ENCODE measurements at regions not wholly inside any gene's neighbourhood (a gene's known extent, or its start where the extent isn't known, plus 50 kb on each side); places are given as distances from the start of the nearest gene placed in this dataset.
"Not testable (repeated sequence)": the region's sequence is repeated elsewhere in the genome, so short reads cannot be mapped to it uniquely, and the experiment has no call there.

DNA sequence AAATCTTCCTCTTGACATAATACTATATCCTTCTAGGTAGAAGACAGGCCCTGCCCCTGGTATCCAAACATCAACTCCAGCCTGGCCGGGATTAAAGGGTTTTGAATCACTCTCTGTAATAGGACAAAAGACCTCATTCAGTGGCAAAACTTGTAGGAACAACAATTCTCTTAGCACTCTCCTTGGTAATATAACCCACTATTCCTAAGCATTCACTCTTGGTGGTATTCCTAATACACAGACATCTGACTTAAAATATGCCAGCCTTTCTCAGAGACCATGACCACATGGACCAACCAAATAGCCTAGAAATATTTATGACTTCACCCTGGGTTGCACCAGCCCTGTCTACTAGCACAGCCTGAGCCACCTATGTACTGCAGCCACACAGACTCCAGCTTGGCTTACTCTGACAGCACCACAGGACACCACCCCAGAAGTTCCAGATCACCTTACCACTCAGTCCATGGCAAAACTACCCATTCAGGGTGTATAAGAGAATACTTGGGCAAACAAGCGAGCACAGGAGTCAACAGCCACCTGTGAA is 244.9 kb upstream of the NEBL start:
- DNase-seq (ENCODE audit: low spot score), result no peak

DNA sequence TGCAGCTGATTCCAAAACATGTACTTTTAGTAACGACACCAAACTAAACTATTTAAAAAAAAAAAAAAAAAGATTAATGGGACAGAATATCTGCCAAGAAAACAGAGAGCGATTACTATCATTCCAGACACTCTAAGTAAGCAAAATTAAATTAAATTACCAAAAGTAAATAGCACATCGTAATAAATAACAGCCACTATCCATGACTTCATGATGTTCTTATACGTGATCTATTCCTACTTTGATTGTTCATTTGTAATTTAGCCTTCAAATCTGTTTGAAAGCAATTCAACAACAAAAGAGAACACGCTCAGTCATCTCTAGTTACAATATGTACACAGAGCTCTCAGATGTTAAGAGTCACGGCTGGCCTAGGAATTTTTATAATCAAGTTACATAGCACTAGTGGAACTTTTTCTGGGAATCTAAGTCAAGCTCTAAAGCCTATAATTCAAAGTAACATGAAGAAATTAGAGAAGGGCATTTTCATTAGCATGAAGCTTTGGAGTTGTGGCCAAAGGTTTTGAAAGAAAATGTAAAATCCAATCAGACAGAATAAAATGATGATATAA is 241.7 kb upstream of the NEBL start:
- no peak for DNase-seq (ENCODE audit: low spot score)

DNA sequence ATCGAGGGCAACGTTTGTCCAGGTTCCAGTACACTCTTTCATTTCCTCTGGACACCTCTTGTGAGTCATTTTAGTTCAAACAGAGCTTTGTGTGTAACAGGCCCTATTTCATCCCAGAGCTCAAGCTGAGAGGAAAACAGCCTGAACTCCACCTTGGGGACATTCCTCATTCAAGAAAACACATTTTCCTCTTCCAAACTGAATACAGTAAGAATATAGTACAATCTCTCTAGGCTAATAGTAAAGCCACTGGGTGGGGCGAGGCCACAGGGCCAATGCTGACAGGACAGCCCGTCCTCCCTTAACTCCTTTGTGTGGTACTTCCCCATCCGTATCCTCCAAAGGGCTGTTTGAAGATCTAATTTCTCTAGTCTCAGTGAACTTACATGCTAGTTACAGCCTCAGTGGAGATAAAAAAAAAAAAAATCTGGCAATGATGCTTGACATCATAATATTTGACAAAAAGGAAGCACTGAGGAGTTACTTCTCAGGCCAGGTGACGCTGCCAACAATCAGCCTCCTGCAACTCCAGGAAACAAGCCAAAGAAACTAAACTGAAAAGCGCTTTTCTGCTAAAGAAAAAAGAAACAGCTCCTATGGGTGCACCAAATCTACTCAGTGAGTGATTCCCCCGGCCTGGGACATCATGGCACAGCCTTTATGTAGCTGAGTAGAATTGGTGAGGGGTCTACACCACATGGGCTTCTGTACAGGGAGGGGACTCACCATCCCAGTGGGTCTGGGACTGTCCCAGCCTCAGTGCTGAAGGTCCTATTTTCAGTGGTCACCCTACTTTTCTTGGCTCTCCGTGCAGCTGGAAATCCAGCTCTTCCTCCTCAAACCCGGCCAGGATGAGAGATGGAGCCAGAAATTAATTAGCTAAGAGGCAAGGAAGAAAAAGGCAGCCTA is 238.2 kb upstream of the NEBL start:
- no peak for DNase-seq (ENCODE audit: low spot score)

DNA sequence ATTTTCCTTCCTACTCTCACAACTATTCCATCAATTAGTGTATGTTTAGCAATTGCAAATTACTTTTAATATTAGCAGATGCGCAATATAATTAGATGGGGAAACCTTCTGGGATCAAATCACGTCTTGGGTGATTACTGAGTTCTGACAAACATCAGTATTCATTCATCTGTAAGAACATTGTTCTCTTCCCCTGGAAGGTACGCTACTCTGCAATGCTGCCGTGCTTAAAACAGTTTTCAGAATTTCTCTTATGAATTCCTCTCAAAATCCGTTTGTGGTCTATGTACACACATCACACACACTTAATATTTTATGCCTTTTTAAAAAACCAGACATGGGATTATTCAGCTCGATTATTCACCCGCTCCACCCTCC is 237.5 kb upstream of the NEBL start:
- DNase-seq (ENCODE audit: low spot score), result no peak

DNA sequence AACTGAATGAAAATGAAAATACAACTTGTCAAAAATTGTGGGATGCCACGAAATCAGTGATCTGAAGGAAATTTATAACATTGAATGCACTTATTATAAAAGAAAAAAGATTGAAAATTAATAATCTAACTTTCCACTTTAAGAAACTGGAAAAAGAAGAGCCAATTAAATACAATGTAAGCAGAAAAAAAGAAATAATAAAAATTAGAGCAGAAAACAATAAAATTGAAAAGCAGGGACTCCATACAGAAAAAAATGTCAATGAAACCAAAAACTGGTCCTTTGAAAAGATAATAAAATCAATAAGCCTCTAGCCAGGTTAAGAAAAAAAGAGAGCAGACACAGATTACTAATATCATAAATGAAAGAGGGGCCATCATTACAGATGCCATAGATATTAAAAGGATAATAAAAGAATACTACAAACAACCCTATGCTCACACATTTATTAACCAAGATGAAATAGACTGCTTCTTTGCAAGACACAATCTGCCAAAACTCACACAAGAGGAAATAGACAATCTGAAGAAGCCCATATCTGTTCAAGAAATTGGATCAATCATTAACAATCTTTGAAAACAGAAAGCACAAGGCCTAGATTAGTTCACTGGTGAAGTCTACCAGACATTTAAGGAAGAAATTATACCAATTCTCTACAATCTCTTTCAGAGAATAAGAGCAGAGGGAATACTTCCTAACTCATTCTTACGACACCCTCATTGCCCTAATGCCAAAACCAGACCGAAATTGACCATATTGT is 233.8 kb upstream of the NEBL start:
- DNase-seq (ENCODE audit: low spot score), result no peak

DNA sequence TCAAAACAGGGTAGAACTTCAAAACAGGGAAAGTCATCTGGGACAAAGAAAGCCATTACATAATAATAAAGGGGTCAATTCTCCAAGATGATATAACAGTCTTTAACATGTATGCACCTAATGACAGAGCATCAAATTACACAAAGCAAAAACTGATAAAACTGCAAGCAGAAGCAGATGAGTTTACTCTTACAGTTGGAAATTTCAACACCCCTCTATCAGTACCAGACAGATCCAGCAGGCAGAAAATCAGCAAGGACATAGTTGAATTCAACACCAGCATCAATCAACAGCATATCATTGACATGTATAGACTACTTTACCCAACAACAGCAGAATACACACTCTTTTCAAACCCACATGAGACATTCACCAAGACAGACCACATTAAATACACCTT is 233.0 kb upstream of the NEBL start:
- no peak for DNase-seq (ENCODE audit: low spot score)

DNA sequence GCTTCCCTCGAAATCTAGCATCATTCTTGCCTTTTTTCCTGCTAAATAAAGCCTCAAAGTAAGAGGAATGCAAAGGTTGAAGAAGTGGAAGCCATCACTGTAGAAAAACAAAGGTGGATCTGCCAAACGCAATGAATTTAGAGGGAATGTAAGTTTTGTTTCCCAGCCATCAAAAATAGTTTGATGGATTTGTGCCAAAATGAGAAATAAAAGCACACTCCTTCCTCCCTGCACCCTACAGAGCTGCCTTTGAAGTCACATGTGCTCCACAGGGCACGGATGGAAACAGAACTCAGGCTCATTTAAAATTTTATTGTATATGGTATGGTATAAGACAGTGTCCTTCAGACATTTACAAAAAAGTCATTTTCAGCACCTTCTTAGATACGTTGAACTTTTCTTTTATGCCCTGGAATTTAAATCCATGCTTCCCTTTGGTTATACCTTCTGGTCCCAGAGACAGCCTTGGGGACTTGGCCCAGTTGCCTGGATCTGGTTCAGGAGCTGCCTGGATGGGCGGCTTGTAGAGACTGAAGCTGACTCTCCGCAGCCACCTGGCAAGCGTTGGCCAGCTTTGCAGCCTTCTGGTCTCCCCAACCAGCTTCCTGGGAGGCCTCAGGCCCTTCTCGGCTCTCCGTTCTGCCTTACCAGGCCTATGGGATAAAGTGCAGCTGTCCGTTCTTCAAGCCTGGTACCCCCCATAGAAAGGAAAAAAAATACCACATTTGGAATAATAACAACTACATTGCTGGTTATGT is 228.5 kb upstream of the NEBL start:
- no peak for DNase-seq (ENCODE audit: low spot score)

DNA sequence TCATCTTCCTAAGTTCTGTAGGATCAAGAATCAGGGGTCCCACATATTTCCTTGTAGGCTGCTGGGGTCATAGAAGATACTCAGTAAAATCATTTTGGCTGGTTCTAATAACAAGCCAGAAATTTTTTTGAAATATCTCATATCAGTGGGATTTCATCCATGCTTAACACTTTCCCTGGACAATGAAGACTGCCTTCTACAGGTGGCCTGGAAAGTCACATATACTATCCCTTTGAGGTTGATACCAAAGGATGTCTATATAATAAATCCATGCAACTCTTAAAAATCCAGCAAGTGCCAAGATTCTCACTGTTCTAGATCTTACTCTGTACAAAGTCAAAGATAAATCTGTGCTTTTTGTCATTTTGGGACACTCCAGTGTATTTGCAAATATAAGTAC is 225.8 kb upstream of the NEBL start:
- no peak for DNase-seq (ENCODE audit: low spot score)

DNA sequence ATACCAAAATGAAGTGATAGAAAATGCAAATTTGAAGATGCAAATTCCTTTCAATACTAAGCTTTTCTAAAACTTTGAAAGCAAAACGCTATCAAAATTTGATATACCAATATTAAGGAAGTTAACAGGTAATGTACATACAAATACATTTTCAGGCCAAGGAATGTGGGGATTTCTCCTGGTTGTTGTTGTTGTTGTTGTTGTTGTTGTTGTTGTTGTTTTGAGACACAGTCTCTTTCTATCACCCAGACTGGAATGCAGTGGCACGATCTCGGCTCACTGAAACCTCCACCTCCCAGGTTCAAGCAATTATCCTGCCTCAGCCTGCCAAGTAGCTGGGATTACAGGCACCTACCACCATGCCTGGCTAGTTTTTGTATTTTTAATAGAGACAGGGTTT is 224.7 kb upstream of the NEBL start:
- not testable (repeated sequence) for DNase-seq (ENCODE audit: low spot score)

DNA sequence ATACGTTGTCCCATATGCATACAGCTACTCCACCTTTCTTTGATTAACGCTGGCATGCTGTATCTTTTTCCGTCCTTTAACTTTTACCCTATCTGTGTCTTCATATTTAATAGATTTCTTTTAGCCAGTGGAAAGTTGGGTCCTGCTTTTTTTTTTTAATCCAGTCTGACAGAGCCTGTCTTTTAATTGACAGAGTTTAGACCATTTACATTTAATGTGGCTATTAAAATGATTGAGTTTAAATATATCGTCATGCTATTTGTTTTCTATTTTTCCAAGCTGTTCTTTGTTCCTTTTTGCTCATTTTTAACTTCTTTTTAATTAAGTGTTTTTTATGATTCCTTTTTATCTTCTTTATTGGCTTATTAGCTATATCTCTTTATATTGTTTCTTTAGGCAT is 217.6 kb upstream of the NEBL start:
- no peak for DNase-seq (ENCODE audit: low spot score)

DNA sequence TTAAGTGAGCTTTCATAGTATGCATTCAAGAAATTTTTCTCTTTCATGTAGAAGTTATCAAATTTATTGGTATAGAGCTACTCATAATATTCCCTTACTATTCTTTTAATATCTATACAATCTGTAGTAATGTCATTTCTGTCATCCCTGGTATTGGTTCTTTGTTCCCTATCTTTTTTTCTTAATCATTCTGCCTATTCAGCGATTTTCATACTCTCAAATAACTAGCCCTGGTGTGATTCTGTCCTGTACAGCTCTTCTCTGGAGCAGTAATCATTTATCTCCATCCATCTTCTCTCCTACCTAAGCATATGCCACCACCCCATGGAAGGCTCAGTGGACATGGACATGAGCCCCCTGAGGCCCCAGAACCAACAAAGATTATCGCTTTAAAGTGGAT is 213.2 kb upstream of the NEBL start:
- DNase-seq (ENCODE audit: low spot score), result no peak

DNA sequence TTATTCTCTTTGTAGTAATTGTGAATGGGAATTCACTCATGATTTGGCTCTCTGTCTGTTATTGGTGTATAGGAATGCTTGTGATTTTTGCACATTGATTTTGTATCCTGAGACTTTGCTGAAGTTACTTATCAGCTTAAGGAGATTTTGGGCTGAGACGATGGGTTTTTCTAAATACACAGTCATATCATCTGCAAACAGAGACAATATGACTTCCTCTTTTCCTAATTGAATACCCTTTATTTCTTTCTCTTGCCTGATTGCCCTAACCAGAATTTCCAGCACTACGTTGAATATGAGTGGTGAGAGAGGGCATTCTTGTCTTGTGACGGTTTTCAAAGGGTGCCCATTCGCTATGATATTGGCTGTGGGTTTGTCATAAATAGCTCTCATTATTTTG is 209.8 kb upstream of the NEBL start:
- not testable (repeated sequence) for DNase-seq (ENCODE audit: low spot score)

DNA sequence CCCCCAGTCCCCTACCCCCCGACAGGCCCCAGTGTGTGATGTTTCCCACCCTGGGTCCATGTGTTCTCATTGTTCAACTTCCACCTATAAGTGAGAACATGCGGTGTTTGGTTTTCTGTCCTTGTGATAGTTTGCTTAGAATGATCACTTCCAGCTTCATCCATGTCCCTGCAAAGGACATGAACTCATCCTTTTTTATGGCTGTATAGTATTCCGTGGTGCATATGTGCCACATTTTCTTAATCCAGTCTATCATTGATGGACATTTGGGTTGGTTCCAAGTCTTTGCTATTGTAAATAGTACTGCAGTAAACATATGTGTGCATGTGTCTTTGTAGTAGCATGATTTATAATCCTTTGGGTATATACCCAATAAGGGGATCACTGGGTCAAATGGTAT is 208.2 kb upstream of the NEBL start:
- DNase-seq (ENCODE audit: low spot score), result not testable (repeated sequence)

DNA sequence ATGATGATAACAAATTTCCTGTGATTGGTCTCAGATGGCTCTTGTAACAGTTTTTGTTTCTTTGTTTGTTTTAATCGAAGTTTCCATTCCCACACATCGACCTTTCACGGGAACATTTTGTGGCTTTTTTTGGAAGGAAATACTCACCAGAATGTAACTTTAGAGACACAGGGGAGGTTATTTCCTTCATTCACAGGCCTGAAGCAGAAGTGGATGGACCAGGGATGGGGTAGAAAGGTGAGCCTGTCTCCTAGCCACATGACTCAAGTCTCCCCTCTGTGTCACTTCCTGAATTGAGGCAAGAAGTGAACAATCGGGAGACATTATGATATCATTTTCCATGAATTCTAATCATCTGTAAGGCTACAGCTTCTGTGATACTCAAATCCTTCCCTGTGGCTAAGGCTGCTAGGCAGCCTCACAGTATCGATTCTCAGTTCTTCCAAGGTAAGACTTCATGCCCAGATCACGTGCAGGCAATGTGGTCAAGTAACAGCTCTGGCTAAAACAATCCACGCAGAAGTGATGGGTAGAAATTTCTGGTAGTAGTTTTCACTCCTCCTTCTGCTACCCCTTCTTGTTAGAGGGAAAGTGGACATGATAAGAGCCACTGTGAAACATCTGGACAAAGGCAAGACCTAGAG is 203.9 kb upstream of the NEBL start:
- DNase-seq (ENCODE audit: low spot score), result peak; percentile 24

DNA sequence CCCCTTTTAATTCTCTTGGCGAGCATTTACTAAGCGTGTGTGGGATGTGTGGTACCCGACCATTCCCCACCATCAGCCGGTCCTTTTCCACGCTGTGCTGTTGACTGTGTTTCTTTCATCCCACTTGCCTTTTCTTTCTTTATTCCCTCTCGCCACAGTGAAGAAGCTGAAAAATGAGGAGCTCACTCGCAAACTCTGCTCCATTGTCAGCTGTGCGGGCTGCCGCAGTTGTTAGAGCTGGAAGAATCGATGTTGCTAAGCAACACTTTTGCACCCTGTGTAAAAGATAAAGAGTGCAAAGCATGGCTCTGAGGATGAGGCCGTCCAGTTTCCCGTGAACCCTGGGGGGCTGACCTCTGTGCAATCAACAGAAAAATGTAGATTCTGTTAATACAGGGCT is 203.1 kb upstream of the NEBL start:
- no peak for DNase-seq (ENCODE audit: low spot score)

DNA sequence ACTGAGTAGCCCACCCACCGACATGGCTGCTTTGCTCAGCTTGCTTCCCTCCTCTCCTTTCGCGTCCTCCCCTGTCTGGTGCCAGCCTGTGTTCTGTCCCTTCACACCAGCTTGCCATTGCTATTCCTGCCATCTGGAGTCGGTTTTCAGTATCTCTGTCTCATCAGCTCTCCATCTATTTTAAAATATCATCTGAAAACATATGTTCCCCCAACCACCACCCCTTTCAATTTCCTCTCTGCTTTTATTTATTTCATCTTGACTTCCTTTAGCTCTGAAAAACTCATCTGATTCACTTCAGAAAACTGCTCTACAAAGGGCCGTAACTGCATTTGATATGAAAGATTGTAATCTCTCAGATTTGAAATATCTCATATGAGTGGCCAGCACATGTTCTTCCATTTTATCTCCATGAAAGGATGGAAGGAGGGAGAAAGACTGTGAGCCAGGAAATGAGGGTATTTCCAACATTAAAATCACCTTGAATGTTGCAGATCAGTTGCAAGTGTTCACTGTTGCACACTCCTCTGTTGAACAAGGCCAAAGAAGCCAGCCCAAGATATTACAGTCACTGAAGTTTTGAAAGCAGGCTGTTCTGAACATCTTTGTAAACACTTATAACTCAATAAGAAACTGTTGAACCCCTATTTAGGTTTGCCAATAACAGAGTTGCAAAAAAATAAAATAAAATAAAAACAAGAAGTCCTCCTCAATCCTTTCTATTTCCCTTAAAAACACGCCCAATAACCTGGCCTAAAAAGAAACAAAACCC is 202.4 kb upstream of the NEBL start:
- DNase-seq (ENCODE audit: low spot score), result no peak

DNA sequence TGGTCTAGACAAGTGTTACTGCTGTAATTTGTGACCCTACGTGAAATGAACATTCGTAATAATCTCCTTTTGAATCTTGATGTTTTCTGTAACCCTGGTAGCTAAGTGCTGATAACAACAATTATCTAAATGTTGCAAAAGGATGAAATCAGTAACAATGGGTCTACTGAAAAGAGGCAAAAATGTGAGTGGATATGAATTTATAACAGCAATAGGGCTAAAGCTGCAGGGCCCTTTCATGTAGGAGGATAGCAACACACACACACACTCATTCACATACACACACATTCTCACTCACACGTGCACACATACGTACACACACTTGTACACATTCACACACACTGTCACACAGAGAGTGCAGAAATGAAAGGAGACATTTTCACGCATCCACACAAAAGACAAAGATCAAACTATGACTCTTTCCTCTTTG is 200.8 kb upstream of the NEBL start:
- DNase-seq (ENCODE audit: low spot score), result no peak

DNA sequence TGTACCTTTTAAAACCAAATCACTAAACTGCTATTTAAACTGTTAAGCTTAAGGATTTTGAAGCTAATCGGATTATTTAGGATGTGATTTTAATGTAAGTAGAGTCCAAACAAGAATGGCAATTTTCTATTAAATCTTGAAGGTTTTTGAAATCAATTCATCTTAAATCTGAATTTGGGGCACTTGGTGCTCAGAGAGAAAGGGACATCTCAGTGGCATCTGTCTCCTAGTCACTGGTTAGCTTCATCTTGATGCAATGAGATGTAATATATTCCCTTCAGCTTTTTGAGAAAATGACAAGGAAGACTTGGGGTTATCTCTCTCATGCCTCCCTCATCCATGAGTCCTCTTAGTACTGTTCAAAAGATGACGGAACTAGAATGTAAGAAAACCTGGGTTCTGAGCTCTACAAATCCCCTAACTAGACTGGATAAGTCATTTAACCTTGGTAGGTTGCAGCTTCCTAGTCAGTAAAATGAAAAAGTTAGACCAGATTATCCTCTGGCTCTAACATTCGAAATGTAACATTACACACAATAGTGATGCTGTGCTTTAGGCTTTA is 198.5 kb upstream of the NEBL start:
- DNase-seq (ENCODE audit: low spot score), result no peak

DNA sequence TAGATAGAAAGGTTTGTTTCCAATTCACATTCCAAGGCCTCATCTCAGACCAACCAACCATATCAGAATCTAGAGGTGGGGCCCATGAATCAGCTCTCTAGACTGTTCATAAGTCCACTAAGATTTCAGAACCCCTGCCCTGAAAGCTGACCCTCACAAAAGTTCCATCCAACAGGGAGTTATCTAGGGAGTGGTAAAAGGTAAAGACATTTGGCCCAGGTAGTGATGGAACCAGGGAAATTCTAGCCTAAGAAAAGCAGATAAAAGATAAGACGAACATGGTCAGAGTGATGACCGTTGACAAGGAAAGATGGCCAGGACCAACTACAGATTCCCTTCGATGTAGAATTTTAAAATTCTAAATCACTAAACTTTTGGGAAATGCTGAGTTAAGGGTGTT is 198.0 kb upstream of the NEBL start:
- DNase-seq (ENCODE audit: low spot score), result no peak

Data from RKO (cell line).